ENCODE measurements at regions not wholly inside any gene's neighbourhood (a gene's known extent, or its start where the extent isn't known, plus 50 kb on each side); places are given as distances from the start of the nearest gene placed in this dataset.

GRCh38 chr6:19590501-19591131, 246.6 kb upstream of the ID4 start:
- TF ChIP-seq ETV6 (conservative IDR thresholded peaks at IDR 0.05 in 1 of 2, IDR thresholded peaks at IDR 0.05 in 1 of 2; ENCODE audit: borderline replicate concordance in 1 of 2, low read depth in 1 of 2) (no peak), FOXM1 (IDR thresholded peaks at IDR 0.05; ENCODE audit: low read depth, low read length) (no peak), EZH2 (IDR thresholded peaks at IDR 0.05; ENCODE audit: borderline replicate concordance, control insufficient read depth, low read depth, low read length) (no peak)
- TF ChIP-seq, protein P1, sequence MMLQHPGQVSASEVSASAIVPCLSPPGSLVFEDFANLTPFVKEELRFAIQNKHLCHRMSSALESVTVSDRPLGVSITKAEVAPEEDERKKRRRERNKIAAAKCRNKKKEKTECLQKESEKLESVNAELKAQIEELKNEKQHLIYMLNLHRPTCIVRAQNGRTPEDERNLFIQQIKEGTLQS (IDR thresholded peaks at IDR 0.05; ENCODE audit: borderline replicate concordance, extremely low read depth, low read depth, low read length), result no peak

All from GM12878 (cell line).